NCI-H2029 (cell line): ENCODE measurements at regions not wholly inside any gene's neighbourhood (a gene's known extent, or its start where the extent isn't known, plus 50 kb on each side); places are given as distances from the start of the nearest gene placed in this dataset.

Experiments
- DNase-seq: peaks from one replicate; lab custom pipeline; 2025; lab: John Stamatoyannopoulos, UW

DNA sequence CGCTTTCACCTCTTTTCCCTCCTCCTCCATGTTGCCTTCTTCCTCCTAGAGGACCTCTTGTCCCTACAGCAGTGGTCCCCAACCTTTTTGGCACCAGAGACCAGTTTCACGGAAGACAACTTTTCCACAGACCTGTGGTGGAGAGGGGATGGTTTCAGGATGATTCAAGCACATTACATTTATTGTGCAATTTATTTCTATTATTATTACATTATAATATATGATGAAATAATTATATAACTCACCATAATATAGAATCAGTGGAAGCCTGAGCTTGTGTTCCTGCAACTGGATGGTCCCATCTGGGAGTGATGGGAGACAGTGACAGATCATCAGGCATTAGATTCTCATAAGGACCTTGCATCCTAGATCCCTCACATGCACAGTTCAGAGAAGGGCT lies 152.2 kb upstream of the NCKAP5 start:
- DNase-seq, result no peak

GRCh38 chr2:133721118-133721517 lies 152.9 kb upstream of the NCKAP5 start:
- no peak for DNase-seq

DNA sequence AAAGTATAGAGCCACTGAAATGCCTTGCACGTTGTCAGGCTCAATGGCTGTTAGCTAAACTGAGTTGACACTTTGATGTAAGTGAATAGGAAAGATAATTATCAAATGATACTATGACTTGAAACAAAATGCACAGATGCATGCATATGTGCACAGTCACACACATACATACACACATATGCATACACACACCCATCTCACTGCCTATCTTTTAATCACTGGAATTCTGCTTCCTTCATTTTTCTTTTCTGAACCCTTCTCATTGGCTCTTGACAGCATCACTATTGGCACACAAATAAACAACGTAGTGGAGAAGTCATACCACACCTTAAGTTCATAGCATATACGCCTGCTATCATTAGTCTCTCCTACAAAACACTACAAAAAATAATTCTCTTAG lies 154.9 kb upstream of the NCKAP5 start:
- no peak for DNase-seq

GRCh38 chr2:133726973-133727372 lies 158.7 kb upstream of the NCKAP5 start:
- DNase-seq, result no peak

DNA sequence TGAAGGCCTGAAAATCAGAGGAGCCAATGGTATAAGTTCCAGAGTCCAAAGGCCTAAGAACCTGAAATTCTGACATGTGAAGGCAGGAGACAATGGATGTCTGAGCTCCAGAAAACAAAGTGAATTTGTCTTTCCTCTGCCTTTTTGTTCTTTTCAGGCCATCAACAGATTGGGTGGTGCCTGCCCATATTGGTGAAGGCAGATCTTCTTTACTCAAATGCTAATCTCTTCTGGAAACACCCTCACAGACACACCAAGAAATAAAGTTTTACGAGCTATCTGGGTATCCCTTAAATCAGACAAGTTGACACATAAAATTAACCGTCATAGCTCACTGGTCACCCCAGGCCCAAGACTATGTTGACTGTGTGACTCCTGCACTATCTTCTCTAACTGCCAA lies 163.8 kb upstream of the NCKAP5 start:
- DNase-seq, result no peak

DNA sequence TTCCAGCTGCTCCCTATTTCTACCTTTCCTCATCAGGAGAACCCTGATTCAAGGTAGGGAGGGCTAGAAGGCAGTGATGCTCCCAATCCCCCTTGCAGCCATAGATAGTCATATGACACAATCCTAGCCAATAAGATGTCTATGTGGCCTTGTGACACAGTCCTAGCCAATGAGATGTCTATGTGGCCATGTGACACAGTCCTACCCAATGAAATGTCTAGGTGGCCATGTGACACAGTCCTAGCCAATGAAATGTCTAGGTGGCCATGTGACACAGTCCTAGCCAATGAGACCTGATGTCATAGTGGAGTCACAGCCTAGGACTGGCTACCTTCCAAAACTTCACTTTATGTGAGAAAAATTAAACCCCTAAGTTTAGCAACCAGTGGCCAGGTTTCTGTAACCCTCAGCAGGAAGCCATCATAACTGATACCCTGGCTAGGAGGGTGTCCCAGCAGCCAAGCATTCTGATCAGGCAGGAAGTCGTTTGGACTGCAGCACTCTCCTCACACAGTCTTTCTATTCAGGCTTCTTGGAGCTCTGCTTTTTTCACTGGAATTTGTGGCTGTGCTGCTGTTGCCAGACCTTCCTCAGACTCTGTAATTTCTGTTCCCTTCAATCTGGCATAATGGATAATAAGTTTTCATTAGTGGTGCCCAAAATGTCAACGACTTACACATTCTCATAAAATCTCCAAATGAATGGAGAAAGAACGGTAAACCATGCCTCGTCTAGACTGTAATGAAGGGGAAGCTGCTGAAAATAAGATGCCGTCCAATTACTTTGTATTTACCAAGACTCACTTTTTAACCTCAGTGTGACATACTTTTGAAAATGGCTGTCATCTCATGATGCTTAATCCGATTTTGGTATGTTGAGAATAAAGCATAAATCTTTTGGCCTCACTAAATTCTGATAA lies 165.0 kb upstream of the NCKAP5 start:
- no peak for DNase-seq

- no peak for DNase-seq
Observed at GRCh38 chr2:133733901-133734255, 165.6 kb upstream of the NCKAP5 start.

DNA sequence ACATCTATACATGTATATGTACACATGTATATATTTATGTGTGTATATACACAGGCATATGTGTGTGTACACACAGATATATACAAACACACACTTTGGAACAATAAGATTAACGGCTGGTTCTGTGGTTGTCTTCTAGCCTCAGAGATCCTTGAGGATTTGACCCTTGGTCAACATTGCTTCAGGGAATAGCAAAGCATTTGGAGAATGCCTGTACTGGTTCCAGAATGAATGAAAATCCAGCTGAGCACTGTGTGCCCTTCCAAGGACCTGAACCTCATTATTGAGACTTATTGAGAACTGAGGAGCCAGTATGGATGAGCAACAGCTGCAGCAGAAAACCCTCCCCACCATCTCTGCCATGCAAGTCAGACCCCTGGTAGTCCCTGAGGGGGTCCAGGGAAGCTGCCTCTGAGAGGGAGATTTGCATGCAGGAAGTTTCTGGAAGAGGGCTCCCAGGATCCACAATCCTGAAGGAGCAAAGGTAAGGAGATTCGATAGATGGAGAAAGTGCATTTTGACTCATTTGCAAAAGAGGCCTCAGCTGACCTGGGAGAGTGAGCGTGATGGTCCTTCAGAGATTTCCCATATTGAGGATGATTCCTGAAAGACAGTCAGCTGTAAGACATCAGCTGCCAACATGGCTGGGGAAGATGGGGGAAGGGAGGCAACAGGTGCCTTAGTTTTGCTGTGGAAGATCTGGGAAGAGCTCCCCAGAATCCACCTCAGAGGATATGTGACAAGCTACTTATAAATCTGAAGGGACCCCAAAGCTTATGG lies 166.6 kb upstream of the NCKAP5 start:
- DNase-seq, result no peak

DNA sequence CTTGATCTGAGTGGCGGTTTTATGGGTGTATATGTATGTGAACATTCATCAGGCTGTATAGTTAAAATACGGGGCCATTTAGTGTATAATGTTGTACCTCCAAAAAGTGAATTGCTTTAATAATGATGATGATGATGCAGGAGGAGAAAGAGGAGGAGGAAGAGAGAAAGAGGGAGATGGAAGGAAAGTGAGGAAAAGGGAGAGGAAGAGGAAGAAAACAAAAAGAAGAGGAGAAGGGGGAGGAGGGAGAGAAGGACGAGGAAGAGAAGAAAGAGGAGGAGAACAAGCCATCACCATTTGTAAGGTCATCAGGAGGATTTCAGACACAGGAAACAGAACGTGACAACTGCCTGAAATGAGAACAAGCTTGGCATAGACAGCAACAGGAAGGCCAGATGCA lies 168.4 kb upstream of the NCKAP5 start:
- DNase-seq, result no peak

GRCh38 chr2:133737242-133737993 lies 169.2 kb upstream of the NCKAP5 start:
- no peak for DNase-seq

DNA sequence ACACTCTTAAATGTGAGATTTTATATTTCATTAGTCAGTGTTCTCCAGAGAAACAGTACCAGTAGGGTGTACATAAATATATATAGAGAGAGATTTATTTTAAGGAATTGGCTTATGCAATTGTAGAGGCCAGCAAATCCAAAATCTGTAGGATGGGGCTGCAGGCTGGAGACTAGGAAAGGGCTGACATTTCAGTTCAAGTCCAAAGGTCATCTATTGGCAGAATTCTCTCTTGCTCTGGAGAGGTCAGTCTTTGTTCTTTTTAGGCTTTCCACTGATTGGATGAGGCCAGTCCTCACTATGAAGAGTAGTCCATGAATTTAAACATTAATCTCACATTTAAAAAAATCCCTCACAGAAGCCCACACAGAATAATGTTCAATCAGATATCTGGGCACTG lies 170.8 kb upstream of the NCKAP5 start:
- DNase-seq, result no peak

DNA sequence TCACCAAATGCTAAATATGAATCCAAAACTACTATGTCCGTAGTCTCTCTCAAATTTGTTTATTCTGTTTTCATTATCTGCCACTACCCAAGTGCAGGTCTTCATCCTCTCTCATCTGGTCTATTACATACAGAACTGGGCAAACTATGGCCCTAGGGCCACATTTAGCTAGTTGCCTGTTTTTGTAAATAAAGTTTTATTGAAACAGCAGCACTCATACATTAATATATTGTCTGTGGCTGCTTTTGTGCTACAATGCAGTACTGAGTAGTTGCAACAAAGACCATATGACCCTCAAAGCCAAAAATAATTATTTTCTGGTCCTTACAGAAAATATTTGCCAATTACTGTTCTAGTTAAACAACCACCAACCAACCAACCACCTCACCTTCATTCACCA lies 172.2 kb upstream of the NCKAP5 start:
- DNase-seq, result no peak

DNA sequence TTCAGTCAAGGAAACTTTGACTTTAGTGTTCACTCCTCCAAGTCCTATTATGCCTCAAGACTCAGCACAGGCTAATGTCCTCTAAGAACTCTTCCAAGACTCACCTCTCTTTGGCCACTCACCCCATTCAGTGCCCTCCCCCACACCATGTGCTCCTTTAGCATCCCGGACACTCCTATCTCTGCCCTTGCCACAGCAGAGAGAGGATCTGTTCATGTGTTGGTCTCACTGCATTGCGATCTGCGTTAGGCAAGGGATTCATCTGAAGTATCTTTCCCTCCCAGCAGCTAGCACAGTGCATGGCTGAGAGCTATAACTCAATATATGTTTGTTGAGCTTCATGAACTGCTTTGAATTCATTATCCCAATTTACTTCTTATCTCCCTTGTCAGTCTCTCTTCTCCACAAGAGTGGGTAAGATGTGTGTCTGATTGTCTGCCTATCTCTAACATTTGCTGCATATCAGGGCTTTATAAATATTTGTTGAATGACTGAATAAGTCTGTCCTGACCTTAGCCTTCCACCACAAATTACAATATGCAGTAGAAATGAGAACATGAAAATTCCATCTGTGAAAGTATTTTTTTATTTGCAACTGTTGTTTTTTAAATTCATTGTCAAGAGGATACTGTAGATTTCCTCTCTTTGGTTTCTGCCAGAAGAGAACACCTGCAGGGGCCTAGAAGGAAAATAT lies 179.9 kb upstream of the NCKAP5 start:
- DNase-seq, result no peak

- DNase-seq, result no peak
Observed at GRCh38 chr2:133753665-133754064, 185.4 kb upstream of the NCKAP5 start.

GRCh38 chr2:133755480-133756300 lies 187.4 kb upstream of the NCKAP5 start:
- no peak for DNase-seq

DNA sequence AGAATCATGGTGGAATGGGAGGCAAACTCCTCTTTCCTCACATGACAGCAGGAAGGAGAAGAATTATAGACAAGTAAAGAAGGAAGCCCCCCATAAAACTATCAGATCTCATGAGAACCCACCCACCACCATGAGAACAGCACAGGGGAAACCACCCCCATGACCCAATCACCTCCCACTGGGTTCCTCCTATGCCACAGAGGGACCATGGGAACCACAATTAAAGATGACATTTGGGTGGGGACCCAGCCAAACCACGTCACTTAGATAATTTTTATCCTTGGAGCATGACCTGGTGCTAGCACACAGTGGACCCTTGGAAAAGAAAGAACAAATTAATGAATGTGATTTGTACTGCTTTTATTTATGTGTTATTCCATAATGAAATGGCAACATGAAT lies 188.6 kb upstream of the NCKAP5 start:
- no peak for DNase-seq

DNA sequence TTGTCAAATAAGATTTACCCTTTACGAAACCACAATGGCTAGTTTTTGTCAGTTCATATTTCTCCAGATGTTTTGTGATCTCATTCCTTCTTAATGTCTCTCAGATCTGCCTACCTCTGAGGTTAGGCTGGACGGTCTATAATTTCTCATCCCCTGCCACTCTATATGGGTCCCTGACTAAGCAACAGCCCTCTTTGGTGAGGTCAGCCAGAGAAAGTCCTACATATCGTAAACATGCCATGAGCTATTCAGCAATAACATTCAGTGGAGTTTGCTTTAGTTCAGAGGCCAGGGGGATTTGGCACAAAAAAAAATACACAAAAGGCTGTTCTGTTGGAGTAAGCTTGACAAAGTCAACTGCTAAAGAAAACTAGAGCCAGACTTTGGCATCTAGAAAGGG lies 192.1 kb upstream of the NCKAP5 start:
- DNase-seq, result no peak

GRCh38 chr2:133765658-133766057 lies 197.4 kb upstream of the NCKAP5 start:
- DNase-seq, result no peak

GRCh38 chr2:133766164-133766832 lies 198.0 kb upstream of the NCKAP5 start:
- no peak for DNase-seq

DNA sequence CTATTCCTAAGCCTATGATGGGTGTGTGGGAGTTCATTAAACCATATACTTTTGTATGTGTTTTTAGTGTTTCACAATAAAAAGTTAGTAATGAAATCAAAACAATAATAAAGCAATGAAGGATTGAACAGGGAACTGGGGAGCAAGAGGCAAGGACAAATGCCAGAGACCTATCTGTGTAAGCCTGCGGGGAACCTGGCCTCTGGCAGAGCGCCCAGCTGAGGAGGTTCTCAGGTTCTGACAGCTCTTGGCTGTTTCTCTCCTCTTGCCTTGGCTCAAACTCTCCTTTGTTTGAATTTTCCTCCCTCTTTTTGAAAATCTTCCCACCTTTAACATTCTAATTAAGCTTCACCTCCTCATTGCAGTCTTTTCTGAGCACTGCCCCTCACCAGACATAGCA lies 200.0 kb upstream of the NCKAP5 start:
- no peak for DNase-seq
